ENCODE measurements at regions not wholly inside any gene's neighbourhood (a gene's known extent, or its start where the extent isn't known, plus 50 kb on each side); places are given as distances from the start of the nearest gene placed in this dataset.

GRCh38 chr10:62548686-62549085, 174.5 kb downstream of the ZNF365 start:
- TF ChIP-seq CTCF (optimal IDR thresholded peaks at IDR 0.05 in 1 of 3, IDR thresholded peaks at IDR 0.05 in 1 of 3, conservative IDR thresholded peaks at IDR 0.05 in 1 of 3; ENCODE audit: extremely low read depth in 1 of 3, insufficient read depth in 2 of 3, low read length in 3 of 3) (no peak), EZH2 (IDR thresholded peaks at IDR 0.05; ENCODE audit: low read length) (no peak)
